GM12892 (cell line): ENCODE measurements at regions not wholly inside any gene's neighbourhood (a gene's known extent, or its start where the extent isn't known, plus 50 kb on each side); places are given as distances from the start of the nearest gene placed in this dataset.

ENCODE experiments used
- POLR2A ChIP-seq: IDR thresholded peaks from 2 replicates; pipeline ENCODE4 v1.6.1; 2011; ENCODE audit warnings: low read depth, low read length, control low read depth
- POLR2AphosphoS5 ChIP-seq: IDR thresholded peaks from 2 replicates; pipeline ENCODE4 v1.6.1; 2011; ENCODE audit warnings: low read depth, low read length, control low read depth
- TAF1 ChIP-seq: IDR thresholded peaks from 2 replicates; pipeline ENCODE4 v1.6.1; 2011; ENCODE audit warnings: low read depth, mild to moderate bottlenecking, control low read depth, low read length, borderline replicate concordance

DNA sequence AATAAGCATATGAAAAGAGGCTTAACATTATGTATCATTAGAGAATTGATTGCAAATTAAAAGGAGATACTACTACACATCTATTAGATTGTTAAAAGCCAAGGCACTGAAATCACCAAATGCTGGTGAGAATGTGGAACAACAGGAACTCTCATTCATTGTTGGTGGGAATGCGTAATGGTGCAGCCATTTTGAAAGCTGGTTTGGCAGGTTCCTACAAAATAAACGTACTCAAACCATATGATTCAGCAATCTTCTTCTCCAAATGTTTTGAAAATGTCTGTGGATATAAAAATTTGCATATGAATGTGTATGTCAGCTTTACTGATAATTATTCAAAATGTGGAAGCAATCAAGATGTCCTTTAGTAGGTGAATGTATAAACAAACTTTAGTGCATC lies 176.4 kb upstream of the PLET1 start:
- TF ChIP-seq POLR2AphosphoS5 (no peak), POLR2A (no peak), TAF1 (no peak)
